ENCODE measurements at regions not wholly inside any gene's neighbourhood (a gene's known extent, or its start where the extent isn't known, plus 50 kb on each side); places are given as distances from the start of the nearest gene placed in this dataset.

DNA sequence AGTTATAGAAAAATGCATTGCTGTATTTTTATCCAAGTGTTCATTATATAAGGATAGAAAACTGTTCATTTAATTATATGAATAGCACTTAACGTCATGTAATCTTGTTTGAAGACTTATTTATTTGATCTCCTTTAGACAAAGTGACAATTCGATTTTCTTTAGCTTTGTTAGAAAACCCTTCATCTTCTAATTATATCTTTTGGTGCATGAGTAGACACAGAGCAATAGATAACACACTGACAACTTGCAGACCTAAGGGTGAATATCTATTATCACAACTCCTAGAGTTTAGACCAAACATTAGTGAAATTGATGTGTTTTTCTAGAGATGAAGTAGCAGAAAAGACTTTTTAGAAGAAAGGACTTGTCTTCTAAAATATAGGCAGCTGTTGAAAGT lies 446.4 kb upstream of the SEMA6A start:
- no peaks in the 10 kb centered on the region for H3K9me3 ChIP-seq
- no peak overlapping the region for H3K4me3 ChIP-seq
- ATAC-seq, result no peak
- no peaks in the 10 kb centered on the region for H3K4me1 ChIP-seq
- 41 to 58% methylated on average over 2 of the region's 2 CpGs for WGBS, 2 donors (ENCODE audit: low coverage in 1 of 2)
- no peak overlapping the region for H3K27ac ChIP-seq
- TF ChIP-seq, protein P1, sequence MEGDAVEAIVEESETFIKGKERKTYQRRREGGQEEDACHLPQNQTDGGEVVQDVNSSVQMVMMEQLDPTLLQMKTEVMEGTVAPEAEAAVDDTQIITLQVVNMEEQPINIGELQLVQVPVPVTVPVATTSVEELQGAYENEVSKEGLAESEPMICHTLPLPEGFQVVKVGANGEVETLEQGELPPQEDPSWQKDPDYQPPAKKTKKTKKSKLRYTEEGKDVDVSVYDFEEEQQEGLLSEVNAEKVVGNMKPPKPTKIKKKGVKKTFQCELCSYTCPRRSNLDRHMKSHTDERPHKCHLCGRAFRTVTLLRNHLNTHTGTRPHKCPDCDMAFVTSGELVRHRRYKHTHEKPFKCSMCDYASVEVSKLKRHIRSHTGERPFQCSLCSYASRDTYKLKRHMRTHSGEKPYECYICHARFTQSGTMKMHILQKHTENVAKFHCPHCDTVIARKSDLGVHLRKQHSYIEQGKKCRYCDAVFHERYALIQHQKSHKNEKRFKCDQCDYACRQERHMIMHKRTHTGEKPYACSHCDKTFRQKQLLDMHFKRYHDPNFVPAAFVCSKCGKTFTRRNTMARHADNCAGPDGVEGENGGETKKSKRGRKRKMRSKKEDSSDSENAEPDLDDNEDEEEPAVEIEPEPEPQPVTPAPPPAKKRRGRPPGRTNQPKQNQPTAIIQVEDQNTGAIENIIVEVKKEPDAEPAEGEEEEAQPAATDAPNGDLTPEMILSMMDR (IDR thresholded peaks at IDR 0.05), result no peak
- TF ChIP-seq POLR2A (IDR thresholded peaks at IDR 0.05) (no peak), EP300 (IDR thresholded peaks at IDR 0.05) (no peak), POLR2AphosphoS5 (IDR thresholded peaks at IDR 0.05) (no peak)
- H3K36me3 ChIP-seq, result no peaks in the 10 kb centered on the region
- H3K27me3 ChIP-seq, result no peaks in the 10 kb centered on the region

GRCh38 chr5:117013280-117013877 lies 438.8 kb upstream of the SEMA6A start:
- Histone ChIP-seq H3K4me3 (no peak overlapping the region), H3K4me1 (no peaks in the 10 kb centered on the region)

GRCh38 chr5:117010574-117010973 lies 436.0 kb upstream of the SEMA6A start:
- Histone ChIP-seq H3K4me1 (no peaks in the 10 kb centered on the region), H3K4me3 (no peak overlapping the region), H3K27ac (no peak overlapping the region), H3K9me3 (peaks cover 0 to 17% (median 0%) of the 10 kb centered on the region in 3 donors), H3K36me3 (no peaks in the 10 kb centered on the region), H3K27me3 (no peaks in the 10 kb centered on the region)
- 93 to 100% methylated on average over 2 of the region's 2 CpGs for WGBS, 2 donors (ENCODE audit: low coverage in 1 of 2)
- no peak for TF ChIP-seq EP300 (IDR thresholded peaks at IDR 0.05)
- no peak for TF ChIP-seq POLR2AphosphoS5 (IDR thresholded peaks at IDR 0.05)
- no peak for TF ChIP-seq POLR2A (IDR thresholded peaks at IDR 0.05)
- TF ChIP-seq, protein P1 (IDR thresholded peaks at IDR 0.05), result no peak
- ATAC-seq, result no peak

More at GRCh38 chr5:117013280-117013877, 438.8 kb upstream of the SEMA6A start:
- TF ChIP-seq POLR2A (IDR thresholded peaks at IDR 0.05), result no peak
- TF ChIP-seq, protein P1 (IDR thresholded peaks at IDR 0.05), result no peak
- TF ChIP-seq POLR2AphosphoS5 (IDR thresholded peaks at IDR 0.05), result no peak
- TF ChIP-seq EP300 (IDR thresholded peaks at IDR 0.05), result no peak
- H3K27me3 ChIP-seq, result no peaks in the 10 kb centered on the region
- H3K9me3 ChIP-seq, result peaks cover 0 to 17% (median 0%) of the 10 kb centered on the region in 3 donors
- 67% methylated on average over 1 of the region's 5 CpGs; no CpG with 5 or more reads in 1 of the 2 donors for WGBS, 2 donors (ENCODE audit: low coverage in 1 of 2)
- H3K27ac ChIP-seq, result no peak overlapping the region
- ATAC-seq, result no peak
- H3K36me3 ChIP-seq, result no peaks in the 10 kb centered on the region

GRCh38 chr5:116998024-116998423 lies 423.4 kb upstream of the SEMA6A start:
- Histone ChIP-seq H3K27me3 (no peaks in the 10 kb centered on the region), H3K4me1 (no peaks in the 10 kb centered on the region), H3K4me3 (no peak overlapping the region), H3K27ac (no peak overlapping the region), H3K36me3 (no peaks in the 10 kb centered on the region), H3K9me3 (no peaks in the 10 kb centered on the region)
- TF ChIP-seq, protein P1 (IDR thresholded peaks at IDR 0.05), result no peak
- TF ChIP-seq EP300 (IDR thresholded peaks at IDR 0.05) (no peak), POLR2AphosphoS5 (IDR thresholded peaks at IDR 0.05) (no peak), POLR2A (IDR thresholded peaks at IDR 0.05) (no peak)
- no peak for ATAC-seq
- WGBS, 2 donors (ENCODE audit: low coverage in 1 of 2), result no CpG with 5 or more reads among the region's 13 CpGs

- no peaks in the 10 kb centered on the region for H3K4me1 ChIP-seq
- ATAC-seq, result no peak
These were observed 418.1 kb upstream of the SEMA6A start for GRCh38 chr5:116992681-116993080.

More at GRCh38 chr5:116992681-116993080, 418.1 kb upstream of the SEMA6A start:
- TF ChIP-seq POLR2A (IDR thresholded peaks at IDR 0.05) (no peak), EP300 (IDR thresholded peaks at IDR 0.05) (no peak), POLR2AphosphoS5 (IDR thresholded peaks at IDR 0.05) (no peak)
- TF ChIP-seq, protein P1 (IDR thresholded peaks at IDR 0.05), result no peak
- no peak overlapping the region for H3K4me3 ChIP-seq
- no peak overlapping the region for H3K27ac ChIP-seq
- H3K9me3 ChIP-seq, result no peaks in the 10 kb centered on the region
- H3K27me3 ChIP-seq, result no peaks in the 10 kb centered on the region
- WGBS, 2 donors (ENCODE audit: low coverage in 1 of 2), result 50 to 83% methylated on average over 2 of the region's 2 CpGs
- H3K36me3 ChIP-seq, result no peaks in the 10 kb centered on the region
